HUES6 (cell line): ENCODE measurements at regions not wholly inside any gene's neighbourhood (a gene's known extent, or its start where the extent isn't known, plus 50 kb on each side); places are given as distances from the start of the nearest gene placed in this dataset.

Source experiments
- H3K27ac ChIP-seq: 2 replicates; pipeline ENCODE4 v1.7.0; 2013; ENCODE audit warnings: low read depth, mild to moderate bottlenecking, low read length, inconsistent platforms
- H3K27me3 ChIP-seq: 2 replicates; pipeline ENCODE4 v1.6.1; 2013; ENCODE audit warnings: low read length; ENCODE audit not compliant: control insufficient read depth, insufficient read depth
- H3K36me3 ChIP-seq: 2 replicates; pipeline ENCODE4 v1.6.1; 2013; ENCODE audit warnings: low read length; ENCODE audit not compliant: control insufficient read depth, insufficient read depth
- H3K4me1 ChIP-seq: 2 replicates; pipeline ENCODE4 v1.6.1; 2013; ENCODE audit warnings: low read length; ENCODE audit not compliant: control insufficient read depth, insufficient read depth
- H3K4me3 ChIP-seq: 2 replicates; pipeline ENCODE4 v1.5.1; 2013; ENCODE audit warnings: low read depth, low read length
- H3K9ac ChIP-seq: one replicate; pipeline ENCODE4 v1.6.1; 2013; ENCODE audit warnings: mild to moderate bottlenecking, low read length
- H3K9me3 ChIP-seq: 2 replicates; pipeline ENCODE4 v1.6.1; 2013; ENCODE audit warnings: low read depth, low read length; ENCODE audit not compliant: control insufficient read depth, insufficient read depth

GRCh38 chr11:79796704-79797103 is 355.9 kb upstream of the TENM4 start:
- Histone ChIP-seq H3K36me3 (no peaks in the 10 kb centered on the region), H3K4me1 (no peaks in the 10 kb centered on the region), H3K27ac (no peak overlapping the region), H3K9me3 (no peaks in the 10 kb centered on the region), H3K27me3 (no peaks in the 10 kb centered on the region), H3K4me3 (no peak overlapping the region), H3K9ac (no peak overlapping the region)

- Histone ChIP-seq H3K36me3 (no peaks in the 10 kb centered on the region), H3K4me3 (no peak overlapping the region), H3K9ac (no peak overlapping the region), H3K4me1 (no peaks in the 10 kb centered on the region), H3K9me3 (no peaks in the 10 kb centered on the region), H3K27ac (no peak overlapping the region), H3K27me3 (no peaks in the 10 kb centered on the region)
These were observed 353.9 kb upstream of the TENM4 start for GRCh38 chr11:79794484-79795393.

- Histone ChIP-seq H3K9me3 (no peaks in the 10 kb centered on the region), H3K27ac (no peak overlapping the region), H3K27me3 (no peaks in the 10 kb centered on the region), H3K4me3 (no peak overlapping the region), H3K4me1 (no peaks in the 10 kb centered on the region), H3K36me3 (no peaks in the 10 kb centered on the region), H3K9ac (no peak overlapping the region)
These were observed 353.2 kb upstream of the TENM4 start for GRCh38 chr11:79794057-79794456.

- Histone ChIP-seq H3K9ac (no peak overlapping the region), H3K4me1 (no peaks in the 10 kb centered on the region), H3K9me3 (no peaks in the 10 kb centered on the region), H3K27me3 (no peaks in the 10 kb centered on the region), H3K27ac (no peak overlapping the region), H3K4me3 (no peak overlapping the region), H3K36me3 (no peaks in the 10 kb centered on the region)
These were observed 346.1 kb upstream of the TENM4 start for GRCh38 chr11:79786961-79787360.

- Histone ChIP-seq H3K4me3 (no peak overlapping the region), H3K9me3 (no peaks in the 10 kb centered on the region), H3K9ac (no peak overlapping the region), H3K36me3 (no peaks in the 10 kb centered on the region), H3K27me3 (no peaks in the 10 kb centered on the region), H3K27ac (no peak overlapping the region), H3K4me1 (no peaks in the 10 kb centered on the region)
These were observed 343.0 kb upstream of the TENM4 start for GRCh38 chr11:79783833-79784232.

- Histone ChIP-seq H3K27me3 (no peaks in the 10 kb centered on the region), H3K27ac (no peak overlapping the region), H3K4me3 (no peak overlapping the region), H3K9me3 (no peaks in the 10 kb centered on the region), H3K9ac (no peak overlapping the region), H3K4me1 (no peaks in the 10 kb centered on the region), H3K36me3 (no peaks in the 10 kb centered on the region)
These were observed 327.5 kb upstream of the TENM4 start for GRCh38 chr11:79768343-79768742.

- H3K27ac ChIP-seq: no peak overlapping the region
- H3K4me3 ChIP-seq: no peak overlapping the region
- no peak overlapping the region for H3K9ac ChIP-seq
- no peaks in the 10 kb centered on the region for H3K36me3 ChIP-seq
- H3K4me1 ChIP-seq: no peaks in the 10 kb centered on the region
- no peaks in the 10 kb centered on the region for H3K9me3 ChIP-seq
- no peaks in the 10 kb centered on the region for H3K27me3 ChIP-seq
These were observed 321.6 kb upstream of the TENM4 start for GRCh38 chr11:79762279-79762921.

GRCh38 chr11:79758325-79758724 is 317.5 kb upstream of the TENM4 start:
- Histone ChIP-seq H3K9me3 (no peaks in the 10 kb centered on the region), H3K4me3 (no peak overlapping the region), H3K36me3 (no peaks in the 10 kb centered on the region), H3K27me3 (no peaks in the 10 kb centered on the region), H3K9ac (no peak overlapping the region), H3K4me1 (no peaks in the 10 kb centered on the region), H3K27ac (no peak overlapping the region)

GRCh38 chr11:79747406-79747805 is 306.6 kb upstream of the TENM4 start:
- no peaks in the 10 kb centered on the region for H3K9me3 ChIP-seq
- no peak overlapping the region for H3K27ac ChIP-seq
- H3K4me1 ChIP-seq: no peaks in the 10 kb centered on the region
- no peaks in the 10 kb centered on the region for H3K27me3 ChIP-seq
- no peaks in the 10 kb centered on the region for H3K36me3 ChIP-seq
- H3K9ac ChIP-seq: no peak overlapping the region
- H3K4me3 ChIP-seq: no peak overlapping the region

- H3K4me3 ChIP-seq: no peak overlapping the region
- H3K4me1 ChIP-seq: no peaks in the 10 kb centered on the region
- H3K36me3 ChIP-seq: no peaks in the 10 kb centered on the region
- H3K9ac ChIP-seq: no peak overlapping the region
- no peaks in the 10 kb centered on the region for H3K27me3 ChIP-seq
- no peaks in the 10 kb centered on the region for H3K9me3 ChIP-seq
- no peak overlapping the region for H3K27ac ChIP-seq
These were observed 304.1 kb upstream of the TENM4 start for GRCh38 chr11:79744941-79745340.

GRCh38 chr11:79742176-79742575 is 301.3 kb upstream of the TENM4 start:
- Histone ChIP-seq H3K9me3 (no peaks in the 10 kb centered on the region), H3K27ac (no peak overlapping the region)

More at GRCh38 chr11:79742176-79742575, 301.3 kb upstream of the TENM4 start:
- Histone ChIP-seq H3K27me3 (no peaks in the 10 kb centered on the region; the same call in 1 of the 2 replicates), H3K9ac (no peak overlapping the region), H3K4me3 (no peak overlapping the region), H3K36me3 (no peaks in the 10 kb centered on the region), H3K4me1 (no peaks in the 10 kb centered on the region)
